GM12875 (cell line): ENCODE measurements at regions not wholly inside any gene's neighbourhood (a gene's known extent, or its start where the extent isn't known, plus 50 kb on each side); places are given as distances from the start of the nearest gene placed in this dataset.

Experiments
- H3K4me3 ChIP-seq: one replicate; pipeline ENCODE4 v1.5.1; 2011; ENCODE audit warnings: low read depth, low read length, control low read depth
- CTCF ChIP-seq: IDR thresholded peaks from 2 replicates; pipeline ENCODE4 v1.5.1; 2011; ENCODE audit warnings: low read depth, mild to moderate bottlenecking, control low read depth, inconsistent platforms, low read length, moderate library complexity, borderline replicate concordance; ENCODE audit not compliant: insufficient read depth

GRCh38 chr6:102390541-102390940 is 997.0 kb downstream of the GRIK2 start:
- TF ChIP-seq CTCF = no peak
- no peak overlapping the region for H3K4me3 ChIP-seq

- no peak for TF ChIP-seq CTCF
Observed at GRCh38 chr6:102389994-102390393, 996.5 kb downstream of the GRIK2 start.

GRCh38 chr6:102387326-102388033 is 994.0 kb downstream of the GRIK2 start:
- no peak for TF ChIP-seq CTCF
- no peak overlapping the region for H3K4me3 ChIP-seq

More at GRCh38 chr6:102389994-102390393, 996.5 kb downstream of the GRIK2 start:
- no peak overlapping the region for H3K4me3 ChIP-seq

GRCh38 chr6:102381203-102381602 is 987.7 kb downstream of the GRIK2 start:
- H3K4me3 ChIP-seq = no peak overlapping the region
- TF ChIP-seq CTCF = no peak

GRCh38 chr6:102356170-102356569 is 962.7 kb downstream of the GRIK2 start:
- TF ChIP-seq CTCF = no peak
- no peak overlapping the region for H3K4me3 ChIP-seq

- no peak overlapping the region for H3K4me3 ChIP-seq
- TF ChIP-seq CTCF = no peak
Observed at GRCh38 chr6:102355578-102355977, 962.1 kb downstream of the GRIK2 start.

- H3K4me3 ChIP-seq = no peak overlapping the region
- TF ChIP-seq CTCF = no peak
Observed at GRCh38 chr6:102352552-102352951, 959.0 kb downstream of the GRIK2 start.
